Suprapubic skin (tissue), 4 donors: ENCODE measurements at regions not wholly inside any gene's neighbourhood (a gene's known extent, or its start where the extent isn't known, plus 50 kb on each side); places are given as distances from the start of the nearest gene placed in this dataset.

Experiments used
- CTCF ChIP-seq, 2 donors: fragments of 200-600 bp in 1 of 2; fragments of 450-650 bp in 1 of 2; sonication (generic) in 1 of 2; IDR thresholded peaks; one replicate each; pipeline ENCODE4 v1.5.1; 2016 to 2019; ENCODE audit warnings: antibody characterized with exemption in 2 of 2, mild to moderate bottlenecking in 1 of 2, moderate library complexity in 1 of 2
- EP300 ChIP-seq: sonication (generic); formaldehyde crosslinking; IDR thresholded peaks from one replicate; pipeline ENCODE4 v1.6.1; 2017; ENCODE audit warnings: antibody characterized with exemption
- POLR2A ChIP-seq, 2 donors: fragments of 450-650 bp; IDR thresholded peaks; one replicate each; pipeline ENCODE4 v1.6.1; 2017; ENCODE audit warnings: antibody characterized with exemption in 2 of 2, mild to moderate bottlenecking in 2 of 2, moderate library complexity in 2 of 2
- POLR2AphosphoS5 ChIP-seq, 3 donors: sonication (generic); formaldehyde crosslinking; IDR thresholded peaks; one replicate each; pipeline ENCODE4 v1.6.1; 2017; ENCODE audit warnings: antibody characterized with exemption in 3 of 3

- TF ChIP-seq POLR2A (IDR thresholded peaks at IDR 0.05), result no peak
- no peak for TF ChIP-seq CTCF (IDR thresholded peaks at IDR 0.05)
- no peak for TF ChIP-seq POLR2AphosphoS5 (IDR thresholded peaks at IDR 0.05)
- no peak for TF ChIP-seq EP300
Observed at GRCh38 chr6:13872681-13873080, 52.1 kb upstream of the RNF182 start.
